HEK293 (cell line): ENCODE measurements at regions not wholly inside any gene's neighbourhood (a gene's known extent, or its start where the extent isn't known, plus 50 kb on each side); places are given as distances from the start of the nearest gene placed in this dataset.

Experiments
- CTCF ChIP-seq: fragments of 450-650 bp; formaldehyde crosslinking; IDR thresholded peaks from 2 replicates; pipeline ENCODE4 v1.5.1; 2016; ENCODE audit warnings: missing biosample characterization, missing genetic modification characterization
- KLF8 ChIP-seq: fragments of 450-650 bp; formaldehyde crosslinking; IDR thresholded peaks from 2 replicates; pipeline ENCODE4 v1.5.1; 2016; ENCODE audit warnings: missing biosample characterization, missing genetic modification characterization
- ZBTB7A ChIP-seq: fragments of 450-650 bp; formaldehyde crosslinking; IDR thresholded peaks from 2 replicates; pipeline ENCODE4 v1.5.1; 2016; ENCODE audit warnings: low read depth, missing biosample characterization, missing genetic modification characterization
- ZBTB8A ChIP-seq: fragments of 450-650 bp; formaldehyde crosslinking; IDR thresholded peaks from 2 replicates; pipeline ENCODE4 v1.5.1; 2016; ENCODE audit warnings: missing biosample characterization, missing genetic modification characterization
- ZNF280D ChIP-seq: fragments of 450-650 bp; formaldehyde crosslinking; IDR thresholded peaks from 2 replicates; pipeline ENCODE4 v1.5.1; 2016; ENCODE audit warnings: missing biosample characterization, missing genetic modification characterization
- ZNF629 ChIP-seq: fragments of 450-650 bp; formaldehyde crosslinking; IDR thresholded peaks from 2 replicates; pipeline ENCODE4 v1.5.1; 2017; ENCODE audit warnings: missing biosample characterization, missing genetic modification characterization
- ZNF76 ChIP-seq: fragments of 450-650 bp; formaldehyde crosslinking; IDR thresholded peaks from 2 replicates; pipeline ENCODE4; 2016; ENCODE audit warnings: low read depth, missing biosample characterization, missing genetic modification characterization, borderline replicate concordance
- ZSCAN5A ChIP-seq: fragments of 450-650 bp; formaldehyde crosslinking; IDR thresholded peaks from 2 replicates; pipeline ENCODE4 v1.5.1; 2016; ENCODE audit warnings: missing biosample characterization, missing genetic modification characterization

GRCh38 chr13:99752373-99752772 is 219.2 kb downstream of the ZIC5 start:
- TF ChIP-seq CTCF = no peak
- TF ChIP-seq ZNF280D = no peak
- no peak for TF ChIP-seq KLF8 (tag by site-specific recombination)
- no peak for TF ChIP-seq ZBTB8A (tag by site-specific recombination)
- no peak for TF ChIP-seq ZSCAN5A
- TF ChIP-seq ZNF76 (tag by site-specific recombination) = no peak
- TF ChIP-seq ZNF629 (tag by site-specific recombination) = no peak
- TF ChIP-seq ZBTB7A (tag by site-specific recombination) = no peak
